ENCODE measurements at regions not wholly inside any gene's neighbourhood (a gene's known extent, or its start where the extent isn't known, plus 50 kb on each side); places are given as distances from the start of the nearest gene placed in this dataset.

- DNase-seq (ENCODE audit: low read depth) (no peak), FAIRE-seq (no peak)
- H3K27me3 ChIP-seq (ENCODE audit: control insufficient read depth, insufficient read depth, low read length): no peaks in the 10 kb centered on the region
- TF ChIP-seq, protein P1, sequence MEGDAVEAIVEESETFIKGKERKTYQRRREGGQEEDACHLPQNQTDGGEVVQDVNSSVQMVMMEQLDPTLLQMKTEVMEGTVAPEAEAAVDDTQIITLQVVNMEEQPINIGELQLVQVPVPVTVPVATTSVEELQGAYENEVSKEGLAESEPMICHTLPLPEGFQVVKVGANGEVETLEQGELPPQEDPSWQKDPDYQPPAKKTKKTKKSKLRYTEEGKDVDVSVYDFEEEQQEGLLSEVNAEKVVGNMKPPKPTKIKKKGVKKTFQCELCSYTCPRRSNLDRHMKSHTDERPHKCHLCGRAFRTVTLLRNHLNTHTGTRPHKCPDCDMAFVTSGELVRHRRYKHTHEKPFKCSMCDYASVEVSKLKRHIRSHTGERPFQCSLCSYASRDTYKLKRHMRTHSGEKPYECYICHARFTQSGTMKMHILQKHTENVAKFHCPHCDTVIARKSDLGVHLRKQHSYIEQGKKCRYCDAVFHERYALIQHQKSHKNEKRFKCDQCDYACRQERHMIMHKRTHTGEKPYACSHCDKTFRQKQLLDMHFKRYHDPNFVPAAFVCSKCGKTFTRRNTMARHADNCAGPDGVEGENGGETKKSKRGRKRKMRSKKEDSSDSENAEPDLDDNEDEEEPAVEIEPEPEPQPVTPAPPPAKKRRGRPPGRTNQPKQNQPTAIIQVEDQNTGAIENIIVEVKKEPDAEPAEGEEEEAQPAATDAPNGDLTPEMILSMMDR (IDR thresholded peaks at IDR 0.05; ENCODE audit: insufficient read depth, low read length, severe bottlenecking): no peak
- H3K4me3 ChIP-seq (ENCODE audit: low read depth, low read length): no peak overlapping the region
- no peaks in the 10 kb centered on the region for H3K36me3 ChIP-seq (ENCODE audit: control insufficient read depth, insufficient read depth, low read length)
Observed at GRCh38 chr17:12389421-12389820, 276.3 kb upstream of the MYOCD start.

GRCh38 chr17:12390631-12391030, 275.1 kb upstream of the MYOCD start:
- no peak for FAIRE-seq

DNA sequence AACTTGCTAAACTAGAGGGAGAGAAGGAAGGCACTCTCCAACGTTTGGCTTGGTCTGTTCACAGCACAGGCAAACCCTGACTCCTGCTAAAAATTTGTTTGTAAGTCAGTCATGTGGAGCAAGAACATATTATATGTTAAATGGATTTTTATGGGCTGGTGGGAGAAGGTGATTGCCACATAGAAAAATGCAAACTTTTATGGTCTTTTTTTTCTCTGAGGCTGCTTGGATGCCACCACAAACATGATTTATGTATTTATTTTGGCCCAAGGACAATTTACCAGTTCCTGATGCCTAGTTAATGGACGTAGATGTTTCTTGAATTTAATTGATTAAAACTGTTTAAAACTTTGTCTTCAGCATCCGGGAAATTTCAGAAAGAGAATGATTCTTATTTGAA, 274.2 kb upstream of the MYOCD start:
- DNase-seq (ENCODE audit: low read depth) (no peak), FAIRE-seq (no peak)
- Histone ChIP-seq H3K27me3 (ENCODE audit: control insufficient read depth, insufficient read depth, low read length) (no peaks in the 10 kb centered on the region), H3K36me3 (ENCODE audit: control insufficient read depth, insufficient read depth, low read length) (no peaks in the 10 kb centered on the region), H3K4me3 (ENCODE audit: low read depth, low read length) (no peak overlapping the region)
- TF ChIP-seq, protein P1 (IDR thresholded peaks at IDR 0.05; ENCODE audit: insufficient read depth, low read length, severe bottlenecking): no peak

More at GRCh38 chr17:12390631-12391030, 275.1 kb upstream of the MYOCD start:
- Histone ChIP-seq H3K36me3 (ENCODE audit: control insufficient read depth, insufficient read depth, low read length) (no peaks in the 10 kb centered on the region), H3K4me3 (ENCODE audit: low read depth, low read length) (no peak overlapping the region), H3K27me3 (ENCODE audit: control insufficient read depth, insufficient read depth, low read length) (no peaks in the 10 kb centered on the region)
- TF ChIP-seq, protein P1 (IDR thresholded peaks at IDR 0.05; ENCODE audit: insufficient read depth, low read length, severe bottlenecking): no peak
- DNase-seq (ENCODE audit: low read depth): no peak

DNA sequence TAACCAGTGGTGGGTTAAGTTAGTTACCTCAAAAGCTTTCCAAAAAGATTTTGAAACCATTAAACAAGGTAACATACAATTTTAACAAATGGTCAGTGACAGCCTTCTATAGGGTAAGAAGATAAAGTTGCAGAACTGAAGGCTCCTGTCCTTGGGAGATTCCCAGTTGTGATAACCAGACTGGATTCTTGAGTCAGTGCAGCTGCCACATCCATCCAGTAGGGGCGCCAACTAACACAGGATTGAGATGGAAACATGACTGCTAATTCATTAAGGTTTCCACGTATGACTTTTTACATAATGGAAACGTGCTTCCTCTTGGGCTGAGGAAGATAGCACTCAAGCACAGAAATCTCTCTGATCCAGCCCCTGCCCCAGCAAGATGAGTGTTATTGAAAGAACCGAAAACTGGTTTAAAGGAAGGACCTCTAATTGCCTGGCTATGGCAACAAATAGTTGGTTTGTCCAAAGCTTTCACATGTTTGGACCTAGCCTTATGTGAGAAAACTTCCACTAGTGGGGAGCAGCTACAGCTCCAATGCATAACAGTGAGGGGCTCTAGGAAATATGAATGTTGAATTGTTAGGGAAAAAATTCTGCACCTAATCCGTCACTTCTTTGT, 269.8 kb upstream of the MYOCD start:
- TF ChIP-seq, protein P1 (IDR thresholded peaks at IDR 0.05; ENCODE audit: insufficient read depth, low read length, severe bottlenecking): peak; percentile 69
- no peak overlapping the region for H3K4me3 ChIP-seq (ENCODE audit: low read depth, low read length)
- DNase-seq (ENCODE audit: low read depth): peak; percentile 37
- no peak for FAIRE-seq
- no peaks in the 10 kb centered on the region for H3K27me3 ChIP-seq (ENCODE audit: control insufficient read depth, insufficient read depth, low read length)
- no peaks in the 10 kb centered on the region for H3K36me3 ChIP-seq (ENCODE audit: control insufficient read depth, insufficient read depth, low read length)

GRCh38 chr17:12398441-12399051, 267.1 kb upstream of the MYOCD start:
- no peak for DNase-seq (ENCODE audit: low read depth)
- peak; percentile 77 for FAIRE-seq
- Histone ChIP-seq H3K4me3 (ENCODE audit: low read depth, low read length) (no peak overlapping the region), H3K36me3 (ENCODE audit: control insufficient read depth, insufficient read depth, low read length) (no peaks in the 10 kb centered on the region), H3K27me3 (ENCODE audit: control insufficient read depth, insufficient read depth, low read length) (no peaks in the 10 kb centered on the region)
- TF ChIP-seq, protein P1 (IDR thresholded peaks at IDR 0.05; ENCODE audit: insufficient read depth, low read length, severe bottlenecking): no peak
